HG03066 (cell line): ENCODE measurements at regions not wholly inside any gene's neighbourhood (a gene's known extent, or its start where the extent isn't known, plus 50 kb on each side); places are given as distances from the start of the nearest gene placed in this dataset.
"Not testable (repeated sequence)": the region's sequence is repeated elsewhere in the genome, so short reads cannot be mapped to it uniquely, and the experiment has no call there.

Experiments
- ATAC-seq: cut with Tn5 transposase; IDR thresholded peaks from one replicate; pipeline ENCODE4 v1.9.1; 2021; ENCODE audit warnings: low read depth; ENCODE audit not compliant: unreplicated experiment

GRCh38 chr2:131584380-131584779 is 56.7 kb downstream of the CCDC74A start:
- ATAC-seq = no peak

- ATAC-seq = peak; percentile 59
Observed at GRCh38 chr2:131584940-131585339, 57.3 kb downstream of the CCDC74A start.

- ATAC-seq = peak; percentile 75
Observed at GRCh38 chr2:131588152-131588873, 60.6 kb downstream of the CCDC74A start.

GRCh38 chr2:131589126-131589525 is 61.4 kb downstream of the CCDC74A start:
- ATAC-seq = not testable (repeated sequence)

GRCh38 chr2:131590366-131590765 is 62.7 kb downstream of the CCDC74A start:
- no peak for ATAC-seq

GRCh38 chr2:131590896-131591295 is 63.2 kb downstream of the CCDC74A start:
- no peak for ATAC-seq

GRCh38 chr2:131596561-131596960 is 68.9 kb downstream of the CCDC74A start:
- not testable (repeated sequence) for ATAC-seq

GRCh38 chr2:131602444-131602843 is 74.8 kb downstream of the CCDC74A start:
- not testable (repeated sequence) for ATAC-seq

GRCh38 chr2:131604652-131605051 is 77.0 kb downstream of the CCDC74A start:
- ATAC-seq = not testable (repeated sequence)

GRCh38 chr2:131606366-131606765 is 78.7 kb downstream of the CCDC74A start:
- ATAC-seq = not testable (repeated sequence)

GRCh38 chr2:131607056-131607455 is 79.4 kb downstream of the CCDC74A start:
- ATAC-seq = not testable (repeated sequence)

GRCh38 chr2:131614539-131614938 is 86.9 kb downstream of the CCDC74A start:
- ATAC-seq = not testable (repeated sequence)

- ATAC-seq = not testable (repeated sequence)
Observed at GRCh38 chr2:131618320-131618719, 90.6 kb downstream of the CCDC74A start.

- ATAC-seq = not testable (repeated sequence)
Observed at GRCh38 chr2:131622874-131623273, 95.2 kb downstream of the CCDC74A start.

GRCh38 chr2:131626011-131626410 is 98.3 kb downstream of the CCDC74A start:
- not testable (repeated sequence) for ATAC-seq

- ATAC-seq = not testable (repeated sequence)
Observed at GRCh38 chr2:131626565-131626964, 98.9 kb downstream of the CCDC74A start.

GRCh38 chr2:131627777-131628176 is 100.1 kb downstream of the CCDC74A start:
- not testable (repeated sequence) for ATAC-seq

- not testable (repeated sequence) for ATAC-seq
Observed at GRCh38 chr2:131631648-131632047, 104.0 kb downstream of the CCDC74A start.

- not testable (repeated sequence) for ATAC-seq
Observed at GRCh38 chr2:131633405-131633804, 105.7 kb downstream of the CCDC74A start.

GRCh38 chr2:131633827-131634695 is 106.4 kb downstream of the CCDC74A start:
- not testable (repeated sequence) for ATAC-seq

GRCh38 chr2:131635611-131636010 is 107.9 kb downstream of the CCDC74A start:
- no peak for ATAC-seq
